HEK293T (cell line): ENCODE measurements at regions not wholly inside any gene's neighbourhood (a gene's known extent, or its start where the extent isn't known, plus 50 kb on each side); places are given as distances from the start of the nearest gene placed in this dataset.

Experiments used
- BHLHE40 ChIP-seq: fragments of 450-650 bp; IDR thresholded peaks from 2 replicates; pipeline ENCODE4 v1.6.1; 2016; ENCODE audit warnings: mild to moderate bottlenecking, moderate library complexity, borderline replicate concordance
- ELF4 ChIP-seq: fragments of 450-650 bp; IDR thresholded peaks from 2 replicates; pipeline ENCODE4 v1.6.1; 2017; ENCODE audit warnings: antibody characterized with exemption
- FOXM1 ChIP-seq: fragments of 450-650 bp; IDR thresholded peaks from 2 replicates; pipeline ENCODE4 v1.6.1; 2017; ENCODE audit warnings: mild to moderate bottlenecking, borderline replicate concordance
- LEF1 ChIP-seq: fragments of 450-650 bp; IDR thresholded peaks from 2 replicates; pipeline ENCODE4 v1.6.1; 2017; ENCODE audit warnings: mild to moderate bottlenecking, borderline replicate concordance
- NFRKB ChIP-seq: fragments of 450-650 bp; IDR thresholded peaks from 2 replicates; pipeline ENCODE4 v1.6.1; 2016; ENCODE audit warnings: mild to moderate bottlenecking, moderate library complexity
- SP1 ChIP-seq: fragments of 450-650 bp; IDR thresholded peaks from 2 replicates; pipeline ENCODE4 v1.6.1; 2017

DNA sequence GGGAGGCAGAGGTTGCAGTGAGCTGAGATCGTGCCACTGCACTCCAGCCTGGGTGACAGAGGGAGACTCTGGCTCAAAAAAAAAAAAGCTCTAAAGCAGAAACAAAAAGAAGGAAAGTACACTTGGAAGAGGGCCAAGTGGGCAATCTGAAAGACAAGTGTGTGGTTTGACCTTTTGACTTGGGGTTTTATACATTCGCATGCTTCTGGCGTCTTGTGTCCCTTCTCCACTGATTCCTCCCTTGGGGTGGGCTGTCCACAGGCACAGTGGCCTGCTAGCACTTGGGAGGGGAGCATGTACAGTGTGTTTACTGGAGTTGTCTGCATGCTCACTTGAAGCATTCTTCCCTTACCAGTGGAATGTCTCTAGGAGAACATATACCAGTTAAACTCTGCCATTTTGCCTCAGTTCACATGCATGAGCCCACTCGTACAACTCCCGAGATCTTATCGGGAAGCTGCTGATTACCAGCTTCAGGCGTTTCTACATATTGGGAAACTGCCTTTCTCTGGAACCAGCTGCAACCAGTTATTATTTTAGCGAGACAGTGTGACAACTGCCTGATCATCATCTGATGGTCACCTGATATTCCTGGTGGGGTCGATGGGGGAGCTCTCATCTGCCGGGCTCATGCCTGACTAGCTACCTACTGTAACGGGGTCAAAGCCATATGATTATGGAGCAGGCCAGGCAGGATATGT, 113.5 kb upstream of the ZNF678 start:
- no peak for TF ChIP-seq SP1
- no peak for TF ChIP-seq NFRKB
- no peak for TF ChIP-seq FOXM1
- TF ChIP-seq LEF1: no peak
- no peak for TF ChIP-seq ELF4
- no peak for TF ChIP-seq BHLHE40
